ENCODE measurements at regions not wholly inside any gene's neighbourhood (a gene's known extent, or its start where the extent isn't known, plus 50 kb on each side); places are given as distances from the start of the nearest gene placed in this dataset.

DNA sequence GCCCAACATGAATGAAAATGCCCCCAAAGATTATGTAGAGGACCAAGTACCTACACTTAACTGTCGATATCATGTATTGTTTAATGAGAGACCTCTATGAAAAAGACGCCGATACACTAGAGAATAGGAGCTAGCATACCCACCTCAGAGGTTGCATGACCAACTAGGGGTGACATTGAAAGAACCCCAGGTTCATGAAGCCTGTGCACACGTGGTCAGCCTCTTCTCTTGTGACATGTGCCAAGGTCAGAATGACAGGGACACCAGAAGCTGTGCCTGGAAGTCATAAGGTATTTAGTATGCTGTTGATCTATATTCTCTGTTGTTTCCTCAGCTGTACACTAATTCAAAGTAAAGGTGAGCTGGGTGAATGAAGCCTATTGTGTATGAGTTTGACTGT is 1594.1 kb downstream of the EFNA5 start:
- TF ChIP-seq, protein P1, sequence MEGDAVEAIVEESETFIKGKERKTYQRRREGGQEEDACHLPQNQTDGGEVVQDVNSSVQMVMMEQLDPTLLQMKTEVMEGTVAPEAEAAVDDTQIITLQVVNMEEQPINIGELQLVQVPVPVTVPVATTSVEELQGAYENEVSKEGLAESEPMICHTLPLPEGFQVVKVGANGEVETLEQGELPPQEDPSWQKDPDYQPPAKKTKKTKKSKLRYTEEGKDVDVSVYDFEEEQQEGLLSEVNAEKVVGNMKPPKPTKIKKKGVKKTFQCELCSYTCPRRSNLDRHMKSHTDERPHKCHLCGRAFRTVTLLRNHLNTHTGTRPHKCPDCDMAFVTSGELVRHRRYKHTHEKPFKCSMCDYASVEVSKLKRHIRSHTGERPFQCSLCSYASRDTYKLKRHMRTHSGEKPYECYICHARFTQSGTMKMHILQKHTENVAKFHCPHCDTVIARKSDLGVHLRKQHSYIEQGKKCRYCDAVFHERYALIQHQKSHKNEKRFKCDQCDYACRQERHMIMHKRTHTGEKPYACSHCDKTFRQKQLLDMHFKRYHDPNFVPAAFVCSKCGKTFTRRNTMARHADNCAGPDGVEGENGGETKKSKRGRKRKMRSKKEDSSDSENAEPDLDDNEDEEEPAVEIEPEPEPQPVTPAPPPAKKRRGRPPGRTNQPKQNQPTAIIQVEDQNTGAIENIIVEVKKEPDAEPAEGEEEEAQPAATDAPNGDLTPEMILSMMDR (conservative IDR thresholded peaks at IDR 0.05; ENCODE audit: low read length), result no peak
- no peak for TF ChIP-seq EZH2phosphoT487 (IDR thresholded peaks at IDR 0.05; ENCODE audit: borderline replicate concordance, low read depth, low read length)
